BJ (cell line): ENCODE measurements at regions not wholly inside any gene's neighbourhood (a gene's known extent, or its start where the extent isn't known, plus 50 kb on each side); places are given as distances from the start of the nearest gene placed in this dataset.

Experiments used
- CTCF ChIA-PET: fragments of 350-600 bp; formaldehyde crosslinking; extraction: SDS; loops from one replicate; lab custom pipeline; 2021; ENCODE audit warnings: antibody characterized with exemption, inconsistent platforms; lab: Yijun Ruan, JAX
- POLR2A ChIA-PET: fragments of 300-600 bp; sonication (Branson Sonifier 250); formaldehyde crosslinking; extraction: SDS; loops from one replicate; lab custom pipeline; 2021; ENCODE audit warnings: antibody characterized with exemption; lab: Charles Lee
- DNase-seq: peaks from one replicate; pipeline ENCODE4 v3.0.0-alpha.2; 2011; ENCODE audit warnings: low read depth
- H3K27me3 ChIP-seq: 2 replicates; pipeline ENCODE4 v1.6.0; 2011; ENCODE audit warnings: low read length; ENCODE audit not compliant: control insufficient read depth, insufficient read depth
- H3K36me3 ChIP-seq: 2 replicates; pipeline ENCODE4 v1.5.1; 2011; ENCODE audit warnings: low read length; ENCODE audit not compliant: control insufficient read depth, insufficient read depth
- H3K4me3 ChIP-seq: 2 replicates; pipeline ENCODE4 v1.5.1; 2011; ENCODE audit warnings: low read depth, mild to moderate bottlenecking, control low read depth, low read length
- CTCF ChIP-seq: IDR thresholded peaks from 2 replicates; pipeline ENCODE4 v1.5.1; 2011; ENCODE audit warnings: low read depth, mild to moderate bottlenecking, control low read depth, inconsistent platforms, low read length, moderate library complexity; ENCODE audit not compliant: insufficient read depth

GRCh38 chr6:147109707-147110106, 94.5 kb upstream of the STXBP5 start:
- no peak for TF ChIP-seq CTCF
- ChIA-PET CTCF (no interaction called here), POLR2A (no interaction called here)
- Histone ChIP-seq H3K4me3 (no peak overlapping the region), H3K36me3 (no peaks in the 10 kb centered on the region), H3K27me3 (no peaks in the 10 kb centered on the region)
- no peak for DNase-seq

GRCh38 chr6:147116056-147116455, 88.2 kb upstream of the STXBP5 start:
- ChIA-PET POLR2A (no interaction called here), CTCF (no interaction called here)
- no peak for TF ChIP-seq CTCF

GRCh38 chr6:147117011-147117410, 87.2 kb upstream of the STXBP5 start:
- no peaks in the 10 kb centered on the region for H3K27me3 ChIP-seq
- POLR2A ChIA-PET: no interaction called here
- CTCF ChIA-PET: interaction anchor here (1.0 kb wide), 1 partner anchor 33 kb away, joined by 3 read pairs; no protein-coding TSS in a partner anchor
- no peak for DNase-seq
- no peaks in the 10 kb centered on the region; the same call in 1 of the 2 replicates for H3K36me3 ChIP-seq
- TF ChIP-seq CTCF: no peak
- no peak overlapping the region for H3K4me3 ChIP-seq

More at GRCh38 chr6:147116056-147116455, 88.2 kb upstream of the STXBP5 start:
- no peak for DNase-seq
- Histone ChIP-seq H3K27me3 (no peaks in the 10 kb centered on the region), H3K36me3 (no peaks in the 10 kb centered on the region; the same call in 1 of the 2 replicates), H3K4me3 (no peak overlapping the region)

- Histone ChIP-seq H3K27me3 (no peaks in the 10 kb centered on the region), H3K36me3 (no peaks in the 10 kb centered on the region; the same call in 1 of the 2 replicates), H3K4me3 (no peak overlapping the region)
- no peak for TF ChIP-seq CTCF
- CTCF ChIA-PET: interaction anchor here (0.6 to 1.0 kb wide), 2 partner anchors 34 to 79 kb away, joined by 3 to 5 read pairs; no protein-coding TSS in a partner anchor
- POLR2A ChIA-PET: no interaction called here
- no peak for DNase-seq
Observed at GRCh38 chr6:147117580-147117979, 86.6 kb upstream of the STXBP5 start.

GRCh38 chr6:147119310-147119709, 84.9 kb upstream of the STXBP5 start:
- H3K4me3 ChIP-seq: no peak overlapping the region

More at GRCh38 chr6:147119310-147119709, 84.9 kb upstream of the STXBP5 start:
- ChIA-PET CTCF (no interaction called here), POLR2A (no interaction called here)
- no peaks in the 10 kb centered on the region; the same call in 1 of the 2 replicates for H3K36me3 ChIP-seq
- TF ChIP-seq CTCF: no peak
- DNase-seq: no peak
- H3K27me3 ChIP-seq: no peaks in the 10 kb centered on the region
